Stimulated activated CD8-positive, alpha-beta memory T cell treated with anti-CD3 and anti-CD28 coated beads, Interleukin-12 subunit alpha, Interleukin-12 subunit beta, amount 100 ng/mL, for 4 hours (primary cell): ENCODE measurements at regions not wholly inside any gene's neighbourhood (a gene's known extent, or its start where the extent isn't known, plus 50 kb on each side); places are given as distances from the start of the nearest gene placed in this dataset.

Source experiments
- DNase-seq: peaks from one replicate; pipeline ENCODE4 v3.0.0-alpha.2; 2020; ENCODE audit warnings: low read depth

- DNase-seq, result no peak
Observed at GRCh38 chr12:30827101-30828066, 72.6 kb upstream of the CAPRIN2 start.

- no peak for DNase-seq
Observed at GRCh38 chr12:30826276-30826675, 71.5 kb upstream of the CAPRIN2 start.

GRCh38 chr12:30825341-30825740 is 70.6 kb upstream of the CAPRIN2 start:
- DNase-seq, result no peak

- no peak for DNase-seq
Observed at GRCh38 chr12:30824311-30824710, 69.6 kb upstream of the CAPRIN2 start.

- no peak for DNase-seq
Observed at GRCh38 chr12:30823764-30824163, 69.0 kb upstream of the CAPRIN2 start.

- DNase-seq, result peak; percentile 25
Observed at GRCh38 chr12:30823156-30823699, 68.5 kb upstream of the CAPRIN2 start.

GRCh38 chr12:30822385-30823155 is 67.8 kb upstream of the CAPRIN2 start:
- DNase-seq, result peak; percentile 8

- DNase-seq, result no peak
Observed at GRCh38 chr12:30820406-30820946, 65.7 kb upstream of the CAPRIN2 start.

- no peak for DNase-seq
Observed at GRCh38 chr12:30818562-30818961, 63.8 kb upstream of the CAPRIN2 start.

GRCh38 chr12:30816742-30817465 is 62.2 kb upstream of the CAPRIN2 start:
- DNase-seq, result no peak

- DNase-seq, result no peak
Observed at GRCh38 chr12:30814295-30814655, 59.5 kb upstream of the CAPRIN2 start.

- no peak for DNase-seq
Observed at GRCh38 chr12:30813525-30814294, 59.0 kb upstream of the CAPRIN2 start.

GRCh38 chr12:30811966-30812365 is 57.2 kb upstream of the CAPRIN2 start:
- no peak for DNase-seq

GRCh38 chr12:30810918-30811317 is 56.2 kb upstream of the CAPRIN2 start:
- no peak for DNase-seq

GRCh38 chr12:30807695-30808034 is 52.9 kb upstream of the CAPRIN2 start:
- no peak for DNase-seq

GRCh38 chr12:30806989-30807694 is 52.4 kb upstream of the CAPRIN2 start:
- no peak for DNase-seq

- DNase-seq, result no peak
Observed at GRCh38 chr12:30805959-30806358, 51.2 kb upstream of the CAPRIN2 start.
